Epithelial cell of prostate (primary cell): ENCODE measurements at regions not wholly inside any gene's neighbourhood (a gene's known extent, or its start where the extent isn't known, plus 50 kb on each side); places are given as distances from the start of the nearest gene placed in this dataset.
A peak's percentile ranks its signal among the peaks of the same experiment; 100 is the strongest.

Source experiments
- DNase-seq: peaks from one replicate; pipeline ENCODE4 v3.0.0-alpha.2; 2011; ENCODE audit warnings: low read depth, low spot score
- H3K27ac ChIP-seq: fragments of 450-650 bp; 2 replicates; pipeline ENCODE4 v1.5.1; 2017; ENCODE audit warnings: mild to moderate bottlenecking

GRCh38 chr1:232557096-232557495 is 72.8 kb downstream of the SIPA1L2 start:
- no peak for DNase-seq
- H3K27ac ChIP-seq = no peak overlapping the region

- DNase-seq = no peak
- H3K27ac ChIP-seq = no peak overlapping the region
These were observed 73.6 kb downstream of the SIPA1L2 start for GRCh38 chr1:232556351-232556750.

GRCh38 chr1:232555494-232556210 is 74.3 kb downstream of the SIPA1L2 start:
- no peak for DNase-seq
- H3K27ac ChIP-seq = no peak overlapping the region

DNA sequence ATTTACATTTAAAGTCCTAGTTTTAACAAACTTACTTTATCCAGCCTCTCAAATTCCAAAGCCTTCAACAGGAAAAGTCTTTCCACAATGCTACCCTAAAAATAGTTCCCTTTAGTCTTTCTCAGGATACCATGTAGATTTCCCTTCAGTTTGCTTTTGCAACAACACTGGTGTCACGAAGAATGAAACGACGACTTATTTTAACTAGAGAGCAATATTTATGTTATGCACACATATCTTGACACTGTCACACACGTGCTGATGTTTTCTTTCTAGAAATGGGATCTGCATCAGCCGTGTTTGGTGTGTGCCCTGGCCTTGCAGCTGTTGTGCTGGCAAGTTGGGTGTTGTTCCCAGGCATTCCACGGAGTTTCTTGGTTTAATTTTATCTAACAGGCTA is 75.5 kb downstream of the SIPA1L2 start:
- no peak overlapping the region for H3K27ac ChIP-seq
- no peak for DNase-seq

GRCh38 chr1:232553809-232554208 is 76.1 kb downstream of the SIPA1L2 start:
- DNase-seq = no peak
- H3K27ac ChIP-seq = no peak overlapping the region

- H3K27ac ChIP-seq = no peak overlapping the region
- DNase-seq = no peak
These were observed 76.7 kb downstream of the SIPA1L2 start for GRCh38 chr1:232553050-232553754.

- no peak overlapping the region for H3K27ac ChIP-seq
- no peak for DNase-seq
These were observed 78.5 kb downstream of the SIPA1L2 start for GRCh38 chr1:232551386-232551785.

- no peak for DNase-seq
- no peak overlapping the region for H3K27ac ChIP-seq
These were observed 79.9 kb downstream of the SIPA1L2 start for GRCh38 chr1:232550007-232550406.

GRCh38 chr1:232548691-232549090 is 81.2 kb downstream of the SIPA1L2 start:
- no peak for DNase-seq
- no peak overlapping the region for H3K27ac ChIP-seq

DNA sequence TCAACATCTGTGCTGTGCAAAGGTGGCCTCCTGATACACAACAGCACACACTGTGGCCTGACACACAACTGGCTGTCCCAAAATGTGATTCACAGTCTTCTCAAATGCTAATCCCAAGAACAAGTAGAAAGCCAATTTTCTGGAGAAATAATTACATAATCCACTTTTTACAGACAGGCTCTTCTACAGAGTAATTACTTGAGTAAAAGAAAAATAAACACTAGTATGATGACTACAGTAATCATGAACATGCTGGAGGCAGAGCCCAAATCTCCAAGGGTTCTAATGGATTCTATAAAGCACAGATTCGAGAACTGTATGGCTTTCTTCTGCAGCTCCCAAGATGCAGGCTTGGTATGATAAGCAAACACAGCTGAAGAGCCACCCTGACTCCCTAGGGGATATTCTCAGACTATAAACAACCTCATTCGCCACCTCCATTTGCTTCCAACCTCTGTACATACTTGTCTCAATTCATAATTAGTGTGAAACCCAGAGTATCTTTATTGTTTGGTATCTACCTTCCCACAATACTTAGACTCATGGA is 81.9 kb downstream of the SIPA1L2 start:
- no peak for DNase-seq
- no peak overlapping the region for H3K27ac ChIP-seq

GRCh38 chr1:232542633-232543593 is 87.0 kb downstream of the SIPA1L2 start:
- no peak overlapping the region for H3K27ac ChIP-seq
- DNase-seq = no peak

- H3K27ac ChIP-seq = no peak overlapping the region
These were observed 91.0 kb downstream of the SIPA1L2 start for GRCh38 chr1:232538943-232539302.

GRCh38 chr1:232538224-232538942 is 91.5 kb downstream of the SIPA1L2 start:
- no peak for DNase-seq
- no peak overlapping the region for H3K27ac ChIP-seq

More at GRCh38 chr1:232538943-232539302, 91.0 kb downstream of the SIPA1L2 start:
- no peak for DNase-seq

GRCh38 chr1:232534552-232535517 is 95.1 kb downstream of the SIPA1L2 start:
- DNase-seq = no peak

GRCh38 chr1:232533328-232533727 is 96.6 kb downstream of the SIPA1L2 start:
- H3K27ac ChIP-seq = no peak overlapping the region
- no peak for DNase-seq

More at GRCh38 chr1:232534552-232535517, 95.1 kb downstream of the SIPA1L2 start:
- H3K27ac ChIP-seq = no peak overlapping the region

- no peak for DNase-seq
- no peak overlapping the region for H3K27ac ChIP-seq
These were observed 97.0 kb downstream of the SIPA1L2 start for GRCh38 chr1:232532901-232533300.

DNA sequence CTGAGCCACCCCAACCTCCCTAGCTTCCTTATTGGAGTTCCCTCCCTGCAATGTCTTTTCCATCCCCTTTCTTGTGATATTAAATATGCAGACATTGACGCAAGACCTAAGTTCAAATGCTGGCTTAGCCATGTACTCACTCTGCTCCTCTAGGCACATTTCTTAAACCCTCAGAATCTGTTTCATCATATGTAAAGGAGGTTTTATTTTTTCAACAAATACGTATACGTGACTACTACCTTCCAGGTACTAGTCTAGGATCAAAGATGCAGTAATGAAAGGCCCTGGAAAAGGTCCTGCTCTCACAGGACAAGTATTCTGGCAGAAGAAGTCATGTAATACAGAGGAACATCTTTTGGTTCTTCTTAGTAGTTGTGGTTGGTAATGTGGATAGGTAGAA is 98.6 kb downstream of the SIPA1L2 start:
- H3K27ac ChIP-seq = no peak overlapping the region
- DNase-seq = no peak

DNA sequence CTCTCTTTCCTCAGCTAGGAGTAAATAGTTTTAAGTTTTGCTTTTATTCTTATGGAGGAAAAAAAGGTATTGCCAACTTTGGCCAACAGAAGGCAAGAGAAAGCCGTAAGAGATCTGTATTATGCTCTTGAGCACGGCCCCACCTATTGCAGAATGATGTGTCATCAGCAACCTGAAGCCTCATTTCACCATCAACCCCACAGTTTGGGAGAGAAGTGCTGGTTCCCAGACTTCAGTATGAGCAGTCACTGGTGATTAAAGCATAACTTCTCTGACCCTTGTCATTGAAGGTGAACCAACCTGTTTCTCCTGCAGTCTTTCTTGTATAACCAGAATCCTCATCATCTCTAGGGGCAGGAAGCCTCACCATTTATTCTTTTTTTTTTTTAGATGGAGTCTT is 100.2 kb downstream of the SIPA1L2 start:
- peak; percentile 96 for DNase-seq

More for the DNA sequence above, 100.2 kb downstream of the SIPA1L2 start:
- H3K27ac ChIP-seq = peak overlapping the region; percentile 65
